GM20431 (cell line): ENCODE measurements at regions not wholly inside any gene's neighbourhood (a gene's known extent, or its start where the extent isn't known, plus 50 kb on each side); places are given as distances from the start of the nearest gene placed in this dataset.

Experiments used
- in situ Hi-C: fragments of 300-500 bp; cut with MseI, MboI; formaldehyde crosslinking; loops from one replicate; pipeline ENCODE4 v1.15.0; 2020; ENCODE audit warnings: low sequenced_read_pairs; ENCODE audit not compliant: unreplicated experiment

GRCh38 chr1:58390091-58390490 is 156.4 kb downstream of the OMA1 start:
- in situ Hi-C loops, result no loop called here

GRCh38 chr1:58380345-58380744 is 166.2 kb downstream of the OMA1 start:
- in situ Hi-C loops, result no loop called here

GRCh38 chr1:58367217-58367616 is 179.3 kb downstream of the OMA1 start:
- in situ Hi-C loops, result no loop called here

GRCh38 chr1:58365328-58365727 is 181.2 kb downstream of the OMA1 start:
- in situ Hi-C loops, result no loop called here

- in situ Hi-C loops, result no loop called here
Observed at GRCh38 chr1:58363585-58363984, 182.9 kb downstream of the OMA1 start.

GRCh38 chr1:58361134-58361533 is 185.4 kb downstream of the OMA1 start:
- in situ Hi-C loops, result no loop called here

- in situ Hi-C loops, result no loop called here
Observed at GRCh38 chr1:58358346-58358745, 188.2 kb downstream of the OMA1 start.

- in situ Hi-C loops, result no loop called here
Observed at GRCh38 chr1:58356402-58356801, 190.1 kb downstream of the OMA1 start.

GRCh38 chr1:58353168-58353567 is 193.4 kb downstream of the OMA1 start:
- in situ Hi-C loops, result no loop called here

GRCh38 chr1:58352476-58353092 is 193.9 kb downstream of the OMA1 start:
- in situ Hi-C loops, result no loop called here

GRCh38 chr1:58346036-58346355 is 200.5 kb downstream of the OMA1 start:
- in situ Hi-C loops, result no loop called here

- in situ Hi-C loops, result no loop called here
Observed at GRCh38 chr1:58345215-58346035, 201.1 kb downstream of the OMA1 start.

- in situ Hi-C loops, result no loop called here
Observed at GRCh38 chr1:58340185-58340584, 206.3 kb downstream of the OMA1 start.

- in situ Hi-C loops, result no loop called here
Observed at GRCh38 chr1:58338081-58338480, 208.4 kb downstream of the OMA1 start.

GRCh38 chr1:58333511-58333910 is 213.0 kb downstream of the OMA1 start:
- in situ Hi-C loops, result no loop called here

- in situ Hi-C loops, result no loop called here
Observed at GRCh38 chr1:58331156-58331555, 215.4 kb downstream of the OMA1 start.

GRCh38 chr1:58325866-58326265 is 220.7 kb downstream of the OMA1 start:
- in situ Hi-C loops, result no loop called here

GRCh38 chr1:58324558-58324957 is 222.0 kb downstream of the OMA1 start:
- in situ Hi-C loops, result no loop called here

- in situ Hi-C loops, result no loop called here
Observed at GRCh38 chr1:58318157-58319005, 228.1 kb downstream of the OMA1 start.

GRCh38 chr1:58317694-58318093 is 228.8 kb downstream of the OMA1 start:
- in situ Hi-C loops, result no loop called here

GRCh38 chr1:58317086-58317485 is 229.4 kb downstream of the OMA1 start:
- in situ Hi-C loops, result no loop called here
